Panc1 (cell line): ENCODE measurements at regions not wholly inside any gene's neighbourhood (a gene's known extent, or its start where the extent isn't known, plus 50 kb on each side); places are given as distances from the start of the nearest gene placed in this dataset.

Source experiments
- CTCF ChIP-seq: fragments of 450-650 bp; IDR thresholded peaks from 2 replicates; pipeline ENCODE4 v1.5.1; 2017; ENCODE audit warnings: mild to moderate bottlenecking
- POLR2AphosphoS5 ChIP-seq: IDR thresholded peaks from 2 replicates; pipeline ENCODE4 v1.6.1; 2012; ENCODE audit warnings: mild to moderate bottlenecking, low read depth, low read length, moderate library complexity
- TF ChIP-seq, protein P1 (sequence below), 2 experiments: IDR thresholded peaks; 2 replicates each; pipeline ENCODE4 v1.6.1; 2011 to 2012; ENCODE audit warnings: low read depth in 2 of 2, control low read depth in 1 of 2, low read length in 1 of 2, mild to moderate bottlenecking in 1 of 2, moderate library complexity in 1 of 2; ENCODE audit not compliant: insufficient read depth in 1 of 2

DNA sequence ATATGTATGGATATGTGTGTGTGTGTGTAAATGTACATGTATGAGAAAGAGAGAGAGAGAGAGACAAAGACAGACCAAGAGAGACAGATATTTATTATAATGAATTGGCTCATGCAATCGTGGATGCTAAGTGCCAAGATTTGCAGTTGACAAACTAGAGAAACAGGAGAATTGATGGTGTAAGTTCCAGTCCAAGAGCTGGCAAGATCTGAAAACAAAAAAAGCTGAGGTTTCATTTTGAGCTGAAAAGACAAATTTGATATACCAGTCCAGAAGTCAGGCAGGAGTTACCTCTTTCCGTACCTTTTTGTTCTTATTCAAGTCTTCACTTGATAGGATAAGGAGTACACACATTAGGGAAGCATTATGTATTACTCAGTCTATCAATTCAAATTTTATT lies 157.8 kb downstream of the COPS8 start:
- TF ChIP-seq, protein P1, sequence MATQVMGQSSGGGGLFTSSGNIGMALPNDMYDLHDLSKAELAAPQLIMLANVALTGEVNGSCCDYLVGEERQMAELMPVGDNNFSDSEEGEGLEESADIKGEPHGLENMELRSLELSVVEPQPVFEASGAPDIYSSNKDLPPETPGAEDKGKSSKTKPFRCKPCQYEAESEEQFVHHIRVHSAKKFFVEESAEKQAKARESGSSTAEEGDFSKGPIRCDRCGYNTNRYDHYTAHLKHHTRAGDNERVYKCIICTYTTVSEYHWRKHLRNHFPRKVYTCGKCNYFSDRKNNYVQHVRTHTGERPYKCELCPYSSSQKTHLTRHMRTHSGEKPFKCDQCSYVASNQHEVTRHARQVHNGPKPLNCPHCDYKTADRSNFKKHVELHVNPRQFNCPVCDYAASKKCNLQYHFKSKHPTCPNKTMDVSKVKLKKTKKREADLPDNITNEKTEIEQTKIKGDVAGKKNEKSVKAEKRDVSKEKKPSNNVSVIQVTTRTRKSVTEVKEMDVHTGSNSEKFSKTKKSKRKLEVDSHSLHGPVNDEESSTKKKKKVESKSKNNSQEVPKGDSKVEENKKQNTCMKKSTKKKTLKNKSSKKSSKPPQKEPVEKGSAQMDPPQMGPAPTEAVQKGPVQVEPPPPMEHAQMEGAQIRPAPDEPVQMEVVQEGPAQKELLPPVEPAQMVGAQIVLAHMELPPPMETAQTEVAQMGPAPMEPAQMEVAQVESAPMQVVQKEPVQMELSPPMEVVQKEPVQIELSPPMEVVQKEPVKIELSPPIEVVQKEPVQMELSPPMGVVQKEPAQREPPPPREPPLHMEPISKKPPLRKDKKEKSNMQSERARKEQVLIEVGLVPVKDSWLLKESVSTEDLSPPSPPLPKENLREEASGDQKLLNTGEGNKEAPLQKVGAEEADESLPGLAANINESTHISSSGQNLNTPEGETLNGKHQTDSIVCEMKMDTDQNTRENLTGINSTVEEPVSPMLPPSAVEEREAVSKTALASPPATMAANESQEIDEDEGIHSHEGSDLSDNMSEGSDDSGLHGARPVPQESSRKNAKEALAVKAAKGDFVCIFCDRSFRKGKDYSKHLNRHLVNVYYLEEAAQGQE (IDR thresholded peaks at IDR 0.05; ENCODE audit: insufficient read depth in 1 of 2, low read depth in 2 of 2, low read length in 1 of 2) = no peak
- no peak for TF ChIP-seq CTCF
- TF ChIP-seq POLR2AphosphoS5 = no peak
